Activated CD8-positive, alpha-beta T cell treated with anti-CD3 and anti-CD28 coated beads, Interleukin-2, amount 10 ng/mL, durations not matched to agents 7 days and 5 days (primary cell): ENCODE measurements at regions not wholly inside any gene's neighbourhood (a gene's known extent, or its start where the extent isn't known, plus 50 kb on each side); places are given as distances from the start of the nearest gene placed in this dataset.

Experiments
- ATAC-seq: fragments of 150-1000 bp; cut with Tn5 transposase; one replicate; pipeline ENCODE4 v1.10.0; 2021; ENCODE audit warnings: moderate library complexity
- CTCF ChIA-PET: fragments of 350-600 bp; sonication (Branson Sonifier 250); formaldehyde crosslinking; loops from one replicate; lab custom pipeline; 2021; ENCODE audit warnings: antibody characterized with exemption; lab: Charles Lee
- POLR2A ChIA-PET: fragments of 350-600 bp; sonication (Branson Sonifier 250); formaldehyde crosslinking; loops from one replicate; lab custom pipeline; 2021; ENCODE audit warnings: antibody characterized with exemption; lab: Charles Lee
- DNase-seq: peaks from one replicate; pipeline ENCODE4 v3.0.0-alpha.2; 2020
- H3K27ac Mint-ChIP-seq: one replicate; pipeline ENCODE4 v1.8.0; 2021; ENCODE audit warnings: mild to moderate bottlenecking, mixed read lengths
- H3K27me3 Mint-ChIP-seq: one replicate; pipeline ENCODE4 v1.8.0; 2021; ENCODE audit warnings: low read depth, mixed read lengths
- H3K36me3 Mint-ChIP-seq: one replicate; pipeline ENCODE4 v1.8.0; 2021; ENCODE audit warnings: low read depth, mixed read lengths
- H3K4me1 Mint-ChIP-seq: one replicate; pipeline ENCODE4 v1.8.0; 2021; ENCODE audit warnings: low read depth, mixed read lengths
- H3K4me3 Mint-ChIP-seq: one replicate; pipeline ENCODE4 v1.8.0; 2021; ENCODE audit warnings: mild to moderate bottlenecking, mixed read lengths
- H3K9me3 Mint-ChIP-seq: one replicate; pipeline ENCODE4 v1.8.0; 2022; ENCODE audit warnings: mixed read lengths; ENCODE audit not compliant: insufficient read depth

- Mint-ChIP-seq H3K27ac (no peak overlapping the region), H3K4me1 (no peaks in the 10 kb centered on the region), H3K9me3 (no peaks in the 10 kb centered on the region), H3K27me3 (no peaks in the 10 kb centered on the region), H3K36me3 (no peaks in the 10 kb centered on the region), H3K4me3 (no peak overlapping the region)
- DNase-seq = no peak
- ChIA-PET CTCF (no interaction called here), POLR2A (no interaction called here)
- no peak for ATAC-seq
Observed at GRCh38 chr5:118545470-118545869, 442.9 kb downstream of the DTWD2 start.

GRCh38 chr5:118544887-118545449 is 443.4 kb downstream of the DTWD2 start:
- Mint-ChIP-seq H3K36me3 (no peaks in the 10 kb centered on the region), H3K9me3 (no peaks in the 10 kb centered on the region), H3K4me3 (no peak overlapping the region), H3K27ac (no peak overlapping the region), H3K4me1 (no peaks in the 10 kb centered on the region), H3K27me3 (no peaks in the 10 kb centered on the region)
- POLR2A ChIA-PET = no interaction called here
- CTCF ChIA-PET = no interaction called here
- DNase-seq (no peak), ATAC-seq (no peak)

GRCh38 chr5:118533923-118534322 is 454.4 kb downstream of the DTWD2 start:
- Mint-ChIP-seq H3K9me3 (no peaks in the 10 kb centered on the region), H3K4me3 (no peak overlapping the region), H3K4me1 (no peaks in the 10 kb centered on the region), H3K27me3 (no peaks in the 10 kb centered on the region), H3K27ac (no peak overlapping the region), H3K36me3 (no peaks in the 10 kb centered on the region)
- CTCF ChIA-PET = no interaction called here
- ATAC-seq = no peak
- POLR2A ChIA-PET = no interaction called here
- no peak for DNase-seq

- POLR2A ChIA-PET = no interaction called here
- no peak overlapping the region for H3K4me3 Mint-ChIP-seq
- DNase-seq (no peak), ATAC-seq (no peak)
- no peaks in the 10 kb centered on the region for H3K9me3 Mint-ChIP-seq
- no peaks in the 10 kb centered on the region for H3K4me1 Mint-ChIP-seq
- H3K27me3 Mint-ChIP-seq = no peaks in the 10 kb centered on the region
- CTCF ChIA-PET = no interaction called here
- no peak overlapping the region for H3K27ac Mint-ChIP-seq
- H3K36me3 Mint-ChIP-seq = no peaks in the 10 kb centered on the region
Observed at GRCh38 chr5:118533156-118533555, 455.2 kb downstream of the DTWD2 start.

- Mint-ChIP-seq H3K4me3 (no peak overlapping the region), H3K4me1 (no peaks in the 10 kb centered on the region), H3K27ac (no peak overlapping the region), H3K27me3 (no peaks in the 10 kb centered on the region), H3K36me3 (no peaks in the 10 kb centered on the region), H3K9me3 (no peaks in the 10 kb centered on the region)
- ATAC-seq = no peak
- CTCF ChIA-PET = no interaction called here
- POLR2A ChIA-PET = no interaction called here
- DNase-seq = no peak
Observed at GRCh38 chr5:118531276-118531675, 457.1 kb downstream of the DTWD2 start.

GRCh38 chr5:118529361-118530144 is 458.8 kb downstream of the DTWD2 start:
- ChIA-PET POLR2A (no interaction called here), CTCF (no interaction called here)
- no peak for DNase-seq
- no peak for ATAC-seq
- Mint-ChIP-seq H3K27me3 (no peaks in the 10 kb centered on the region), H3K36me3 (no peaks in the 10 kb centered on the region), H3K4me3 (no peak overlapping the region), H3K27ac (no peak overlapping the region), H3K9me3 (no peaks in the 10 kb centered on the region), H3K4me1 (no peaks in the 10 kb centered on the region)

GRCh38 chr5:118522626-118523025 is 465.7 kb downstream of the DTWD2 start:
- POLR2A ChIA-PET = no interaction called here
- no peak for DNase-seq

GRCh38 chr5:118520771-118521415 is 467.5 kb downstream of the DTWD2 start:
- H3K27me3 Mint-ChIP-seq = no peaks in the 10 kb centered on the region
- H3K27ac Mint-ChIP-seq = no peak overlapping the region
- no peak for DNase-seq
- H3K4me1 Mint-ChIP-seq = no peaks in the 10 kb centered on the region
- H3K9me3 Mint-ChIP-seq = no peaks in the 10 kb centered on the region
- ATAC-seq = no peak
- H3K36me3 Mint-ChIP-seq = no peaks in the 10 kb centered on the region
- no peak overlapping the region for H3K4me3 Mint-ChIP-seq
- POLR2A ChIA-PET = no interaction called here
- CTCF ChIA-PET = no interaction called here

More at GRCh38 chr5:118522626-118523025, 465.7 kb downstream of the DTWD2 start:
- Mint-ChIP-seq H3K4me3 (no peak overlapping the region), H3K36me3 (no peaks in the 10 kb centered on the region), H3K27ac (no peak overlapping the region), H3K9me3 (no peaks in the 10 kb centered on the region), H3K27me3 (no peaks in the 10 kb centered on the region), H3K4me1 (no peaks in the 10 kb centered on the region)
- no peak for ATAC-seq
- CTCF ChIA-PET = no interaction called here

- H3K4me3 Mint-ChIP-seq = no peak overlapping the region
- POLR2A ChIA-PET = no interaction called here
- H3K36me3 Mint-ChIP-seq = no peaks in the 10 kb centered on the region
- ATAC-seq (no peak), DNase-seq (no peak)
- CTCF ChIA-PET = no interaction called here
- H3K27me3 Mint-ChIP-seq = no peaks in the 10 kb centered on the region
- no peaks in the 10 kb centered on the region for H3K4me1 Mint-ChIP-seq
- H3K27ac Mint-ChIP-seq = no peak overlapping the region
- no peaks in the 10 kb centered on the region for H3K9me3 Mint-ChIP-seq
Observed at GRCh38 chr5:118519466-118519865, 468.9 kb downstream of the DTWD2 start.

GRCh38 chr5:118518720-118519119 is 469.6 kb downstream of the DTWD2 start:
- no peaks in the 10 kb centered on the region for H3K27me3 Mint-ChIP-seq
- ChIA-PET CTCF (no interaction called here), POLR2A (no interaction called here)
- no peak for ATAC-seq
- H3K9me3 Mint-ChIP-seq = no peaks in the 10 kb centered on the region
- no peaks in the 10 kb centered on the region for H3K4me1 Mint-ChIP-seq
- no peak for DNase-seq
- H3K27ac Mint-ChIP-seq = no peak overlapping the region
- no peak overlapping the region for H3K4me3 Mint-ChIP-seq
- H3K36me3 Mint-ChIP-seq = no peaks in the 10 kb centered on the region

GRCh38 chr5:118511846-118512245 is 476.5 kb downstream of the DTWD2 start:
- H3K27ac Mint-ChIP-seq = no peak overlapping the region
- H3K4me3 Mint-ChIP-seq = no peak overlapping the region
- H3K9me3 Mint-ChIP-seq = no peaks in the 10 kb centered on the region
- ChIA-PET POLR2A (no interaction called here), CTCF (no interaction called here)
- ATAC-seq (no peak), DNase-seq (no peak)
- no peaks in the 10 kb centered on the region for H3K27me3 Mint-ChIP-seq
- H3K36me3 Mint-ChIP-seq = no peaks in the 10 kb centered on the region
- H3K4me1 Mint-ChIP-seq = no peaks in the 10 kb centered on the region

- Mint-ChIP-seq H3K4me3 (no peak overlapping the region), H3K4me1 (no peaks in the 10 kb centered on the region), H3K9me3 (peaks cover 4% of the 10 kb centered on the region), H3K36me3 (no peaks in the 10 kb centered on the region), H3K27ac (no peak overlapping the region), H3K27me3 (no peaks in the 10 kb centered on the region)
- DNase-seq (no peak), ATAC-seq (no peak)
- CTCF ChIA-PET = no interaction called here
- POLR2A ChIA-PET = no interaction called here
Observed at GRCh38 chr5:118506217-118506852, 482.0 kb downstream of the DTWD2 start.
